Activated CD4-positive, alpha-beta T cell treated with anti-CD3 and anti-CD28 coated beads, Interleukin-2, amount 50 U/mL, for 4 hours (primary cell): ENCODE measurements at regions not wholly inside any gene's neighbourhood (a gene's known extent, or its start where the extent isn't known, plus 50 kb on each side); places are given as distances from the start of the nearest gene placed in this dataset.

Experiments
- DNase-seq, 2 experiments: peaks; one replicate each; pipeline ENCODE4 v3.0.0-alpha.2; 2020

- no peak for DNase-seq
These were observed 265.3 kb upstream of the TGFBR2 start for GRCh38 chr3:30341079-30341478.

- DNase-seq: no peak
These were observed 264.6 kb upstream of the TGFBR2 start for GRCh38 chr3:30341851-30342250.

DNA sequence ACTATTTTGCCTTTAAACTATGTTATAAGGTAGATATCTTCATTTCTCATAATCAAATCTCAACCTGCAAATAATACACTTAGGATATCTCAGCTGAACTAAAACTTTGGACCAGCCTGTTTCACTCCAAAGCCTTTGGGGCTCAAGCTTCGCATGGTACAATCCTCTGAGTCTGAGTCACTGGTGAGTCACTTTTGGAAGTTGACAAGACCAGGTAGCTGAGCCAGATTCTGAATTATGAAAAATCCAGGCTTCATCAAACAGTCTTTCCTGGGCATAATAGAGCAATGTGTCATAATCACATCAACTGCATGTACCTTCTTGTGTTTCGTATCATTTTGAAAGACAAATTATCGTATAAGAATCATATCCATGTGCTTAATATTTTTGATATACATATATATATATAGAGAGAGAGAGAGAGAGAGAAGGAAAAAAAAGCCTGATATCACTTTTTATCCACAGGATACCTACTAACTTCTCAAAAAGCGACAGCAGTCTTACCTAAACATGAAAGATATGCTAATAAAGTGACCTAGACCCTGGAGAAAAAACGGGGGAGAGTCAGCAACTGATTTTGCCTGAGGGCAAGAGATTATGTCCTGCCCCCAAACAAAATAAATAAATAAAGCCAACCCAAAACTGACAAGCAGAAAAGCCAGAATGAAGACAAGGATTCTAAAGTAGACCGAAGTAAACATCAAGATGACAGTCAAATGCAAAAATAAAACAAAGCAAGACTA, 263.9 kb upstream of the TGFBR2 start:
- DNase-seq: no peak

DNA sequence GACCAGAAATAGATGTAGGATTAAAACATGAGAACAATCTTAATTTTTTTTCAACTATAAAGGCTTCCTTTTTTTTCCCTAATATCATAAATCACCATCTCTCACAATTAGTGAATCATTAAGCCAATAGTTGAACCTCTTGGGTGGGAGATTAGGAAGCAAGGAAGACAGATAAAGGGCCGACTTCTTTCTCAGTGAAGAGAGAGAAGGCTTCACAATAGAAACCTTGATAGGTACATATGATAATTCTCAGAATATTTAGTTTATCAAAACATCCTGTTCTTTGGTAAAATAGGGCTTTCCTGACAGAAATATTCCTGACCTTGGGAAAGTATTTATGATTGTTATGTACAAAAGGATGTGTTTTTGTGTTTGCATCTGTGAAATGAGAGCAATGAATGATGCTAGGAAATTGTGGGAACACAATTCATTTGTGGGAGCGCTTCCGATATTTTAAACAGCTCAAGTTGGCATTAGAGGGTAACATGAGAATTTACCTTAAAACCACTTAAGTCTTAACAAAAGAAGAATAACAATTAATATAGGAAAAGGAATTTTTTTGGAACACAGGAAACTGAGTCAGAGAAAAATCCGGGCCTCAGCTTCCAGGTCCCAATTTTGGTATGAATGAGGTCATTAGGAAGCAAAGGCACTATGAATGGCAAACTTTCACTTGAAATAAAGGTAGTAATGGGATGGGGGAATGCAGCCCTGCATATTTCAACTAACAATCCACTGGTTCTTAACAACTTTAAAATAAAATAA, 263.2 kb upstream of the TGFBR2 start:
- DNase-seq: no peak

- no peak for DNase-seq
These were observed 262.5 kb upstream of the TGFBR2 start for GRCh38 chr3:30343861-30344260.

DNA sequence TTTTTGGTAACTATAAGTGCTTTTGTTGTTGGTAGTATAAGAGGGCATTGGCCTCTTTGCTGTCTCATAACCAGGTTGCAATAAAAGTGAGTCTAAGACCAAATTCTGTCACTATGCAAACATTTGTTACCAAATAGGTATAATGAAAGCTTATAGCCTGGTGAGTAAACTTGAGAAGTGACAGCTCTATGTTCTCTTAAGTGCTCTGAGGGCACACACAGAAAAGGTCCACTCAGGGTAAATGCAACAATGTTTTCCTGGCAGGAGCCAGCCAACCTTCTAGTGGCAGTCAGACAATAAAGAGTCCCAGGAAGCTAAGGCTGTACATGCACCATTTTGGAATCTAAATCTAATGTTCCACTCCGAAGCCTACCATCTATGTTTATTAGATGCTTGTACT, 262.1 kb upstream of the TGFBR2 start:
- no peak for DNase-seq

DNA sequence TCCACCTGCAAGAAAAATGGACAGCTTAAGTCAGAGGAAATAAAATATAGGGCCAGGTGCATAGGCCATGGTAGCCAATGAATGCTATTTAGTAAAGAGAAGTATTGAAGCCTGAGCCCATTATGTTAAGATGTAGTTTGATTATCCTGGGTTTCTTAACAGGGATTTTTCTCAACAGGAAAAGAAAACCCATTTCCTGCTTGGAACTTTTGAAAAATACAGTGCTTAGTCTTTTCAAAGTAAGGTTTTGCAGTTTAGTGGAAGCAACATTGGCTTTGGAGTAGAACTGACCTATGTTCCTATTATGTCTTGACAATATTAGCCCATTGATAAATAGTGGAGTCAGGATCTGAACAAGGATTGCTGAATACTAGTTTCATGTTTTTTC, 259.5 kb upstream of the TGFBR2 start:
- DNase-seq: no peak

DNA sequence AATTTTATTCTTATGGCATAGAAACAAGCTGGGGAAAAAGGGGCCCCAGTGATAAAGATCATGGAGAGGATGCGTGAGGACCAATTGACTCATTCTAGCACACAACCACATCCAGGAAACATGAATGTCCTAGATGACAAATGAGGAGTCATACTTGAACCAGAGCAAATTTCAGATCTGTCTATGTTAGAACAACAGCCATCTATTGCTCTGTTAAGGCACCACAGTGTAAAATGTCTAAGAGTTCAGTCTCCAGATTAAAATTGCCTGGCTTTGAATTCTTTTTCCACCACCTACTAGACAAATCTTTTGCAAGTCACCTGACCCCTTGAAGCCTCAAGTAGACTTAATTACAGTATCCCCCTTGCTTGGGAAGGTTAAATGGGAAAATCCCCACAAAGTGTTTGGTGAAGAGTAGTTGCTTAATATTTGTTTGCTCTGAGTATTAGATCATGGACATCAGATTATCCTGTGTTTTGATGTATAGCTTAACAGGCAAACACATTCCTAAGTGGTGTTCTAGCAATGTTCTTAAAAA, 258.7 kb upstream of the TGFBR2 start:
- DNase-seq: peak; percentile 9 to 10

- no peak for DNase-seq
These were observed 256.9 kb upstream of the TGFBR2 start for GRCh38 chr3:30349507-30349906.

DNA sequence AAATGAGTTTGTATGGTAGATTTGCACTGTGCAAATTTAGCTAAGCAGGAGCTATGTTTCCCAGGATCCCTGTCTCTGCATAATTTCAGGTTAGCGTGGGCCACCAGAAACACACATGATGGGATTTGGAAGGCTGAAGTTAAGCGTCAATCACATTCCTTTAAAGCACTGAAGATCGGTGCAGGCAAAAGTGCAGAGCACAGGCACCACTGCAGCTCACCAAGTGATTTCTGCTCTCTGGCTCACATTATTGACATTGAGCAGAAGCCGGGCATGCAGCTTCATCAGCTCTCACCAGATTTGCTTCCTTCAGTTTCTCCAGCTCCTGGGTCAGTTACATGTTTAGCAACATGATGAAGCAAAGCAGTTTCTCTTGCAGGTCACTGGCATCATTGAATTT, 256.4 kb upstream of the TGFBR2 start:
- no peak for DNase-seq

- no peak for DNase-seq
These were observed 255.5 kb upstream of the TGFBR2 start for GRCh38 chr3:30350901-30351300.

DNA sequence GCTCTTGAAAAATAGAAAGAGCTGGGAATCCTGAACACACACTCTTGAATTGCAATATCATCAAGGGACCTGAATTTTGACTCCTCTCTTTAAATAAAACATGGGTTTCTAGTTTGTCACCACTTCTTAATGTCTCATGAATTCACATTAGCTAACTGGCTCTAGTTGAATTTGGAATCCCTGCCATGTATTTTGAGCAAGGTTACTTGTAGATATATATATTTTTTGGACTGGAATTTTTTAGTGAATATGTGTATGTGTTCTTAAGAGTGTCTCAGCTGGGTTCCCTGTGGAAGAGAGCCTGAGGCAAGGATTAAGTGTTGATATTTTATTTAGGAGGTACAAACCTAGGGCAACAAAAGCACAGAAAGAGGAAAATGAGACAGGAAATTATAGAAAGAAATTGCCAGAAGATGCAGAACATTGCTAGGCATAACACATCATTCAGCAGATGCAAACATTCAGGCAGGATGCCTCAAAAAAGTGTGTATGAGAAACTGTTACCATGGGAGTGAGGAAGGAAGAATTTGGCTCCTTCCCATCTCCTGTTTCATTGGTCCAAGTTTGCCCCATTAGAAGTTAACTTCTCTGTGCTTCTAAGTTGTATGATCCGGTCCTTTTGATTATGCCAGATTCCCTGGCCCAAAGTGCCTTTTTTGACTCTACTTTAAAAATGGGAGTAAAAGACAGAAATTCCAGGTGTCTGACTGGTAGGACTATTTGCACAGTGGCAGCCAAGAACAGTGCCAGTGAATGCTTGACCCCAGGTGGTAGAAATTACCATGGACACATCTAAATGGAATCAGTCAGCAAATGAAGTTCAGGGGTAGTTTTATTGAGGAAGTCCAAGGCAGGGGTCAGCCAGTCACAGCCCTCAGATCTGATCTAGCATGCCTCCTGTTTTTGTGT, 253.7 kb upstream of the TGFBR2 start:
- no peak for DNase-seq

- peak; percentile 25 to 29 for DNase-seq
These were observed 252.5 kb upstream of the TGFBR2 start for GRCh38 chr3:30353711-30354467.

DNA sequence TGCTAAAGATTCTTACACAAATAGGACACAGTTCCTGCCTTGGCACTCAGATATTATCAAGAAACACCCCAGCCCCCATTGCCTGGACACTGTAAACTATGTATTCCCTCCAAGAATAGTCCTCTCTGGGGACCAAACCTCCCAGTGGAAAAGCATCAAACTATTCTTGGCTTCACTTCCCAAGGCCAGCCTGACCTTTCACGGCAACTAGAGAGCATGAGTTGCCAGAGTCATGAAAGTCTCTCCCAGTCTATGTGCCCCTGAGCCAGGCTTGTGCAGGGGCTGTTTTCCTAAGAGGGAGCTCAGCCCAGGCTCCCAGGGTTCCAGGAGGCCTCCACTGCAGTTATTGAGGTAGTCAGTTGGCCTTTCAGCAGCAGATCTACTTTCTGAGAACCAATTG, 251.9 kb upstream of the TGFBR2 start:
- no peak for DNase-seq

DNA sequence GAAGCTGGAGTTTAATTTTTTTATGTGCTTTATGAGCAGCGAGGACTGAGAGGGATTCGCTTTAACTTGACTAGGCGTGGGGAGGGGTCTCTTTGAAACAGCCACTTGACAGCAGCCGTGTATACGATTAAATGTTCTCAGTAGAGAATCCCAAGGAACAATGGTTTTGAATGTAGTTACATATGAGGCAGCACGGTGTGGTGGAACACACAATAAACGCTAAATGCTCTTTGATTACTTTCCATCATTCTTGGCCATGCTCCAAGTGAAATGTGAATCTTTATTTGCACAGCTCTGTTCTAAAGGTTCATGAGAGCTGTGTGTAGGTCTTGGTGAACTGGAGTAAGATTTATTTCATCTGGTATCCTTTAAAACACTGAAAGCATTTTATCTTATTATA, 251.4 kb upstream of the TGFBR2 start:
- DNase-seq: no peak

- DNase-seq: no peak
These were observed 250.8 kb upstream of the TGFBR2 start for GRCh38 chr3:30355622-30356021.

DNA sequence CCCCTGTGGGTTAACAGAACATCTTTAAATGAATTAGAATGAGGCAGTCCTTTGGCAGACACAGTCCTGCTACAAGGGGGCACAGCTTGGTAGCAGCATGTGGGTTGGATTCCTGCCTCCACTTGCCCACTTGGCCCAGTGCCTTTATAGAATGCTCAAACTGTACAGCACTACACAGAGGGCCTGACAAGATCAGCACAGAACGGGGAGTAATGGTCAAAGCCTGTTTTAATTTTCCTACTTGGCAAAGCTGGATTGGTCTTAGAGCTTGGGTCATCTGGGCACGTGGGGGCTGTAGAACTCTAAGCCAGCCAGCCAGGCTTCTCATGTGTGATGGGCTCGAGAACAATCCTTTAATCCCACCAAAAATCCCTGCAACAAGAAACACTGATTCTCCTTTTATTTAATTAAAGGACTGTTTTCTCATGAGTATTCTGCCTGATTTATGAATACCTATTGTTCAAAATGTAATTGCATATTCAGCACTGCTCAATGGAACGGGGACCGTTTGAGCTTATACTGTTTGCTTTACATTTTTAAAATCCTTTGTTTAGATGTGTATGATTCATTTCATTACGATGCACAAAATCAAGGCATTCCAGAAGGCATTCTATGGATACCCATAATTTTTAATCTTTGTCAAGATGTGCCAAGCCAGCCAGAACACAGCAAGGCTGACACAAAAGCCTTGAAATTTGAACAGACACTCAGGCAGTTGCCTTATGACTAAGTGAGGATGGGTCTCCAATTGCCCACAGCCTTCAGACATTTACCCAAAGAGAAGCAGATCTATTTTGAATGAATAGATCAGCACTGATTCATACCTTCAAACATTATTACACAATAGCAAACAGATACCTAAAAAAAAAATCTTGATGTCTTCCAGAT, 249.3 kb upstream of the TGFBR2 start:
- DNase-seq: no peak

DNA sequence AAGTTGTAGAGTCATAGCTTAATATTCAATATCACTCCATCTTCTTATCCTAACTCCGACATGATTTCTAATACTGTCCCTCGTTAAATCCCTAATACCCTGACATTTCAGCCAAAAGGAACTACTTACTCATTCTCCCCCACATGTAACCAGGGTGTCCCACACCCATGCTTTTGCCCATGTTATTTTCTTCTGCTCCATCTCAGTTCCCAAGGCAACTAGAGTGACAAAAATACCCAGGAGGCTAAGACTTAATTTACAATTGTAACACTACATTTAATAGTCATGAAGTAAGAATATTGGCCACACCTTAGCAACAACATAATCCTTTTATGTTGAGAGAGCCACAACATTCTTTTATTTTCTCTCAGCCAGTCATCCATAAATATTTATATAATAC, 248.5 kb upstream of the TGFBR2 start:
- no peak for DNase-seq

- DNase-seq: no peak
These were observed 247.5 kb upstream of the TGFBR2 start for GRCh38 chr3:30358871-30359270.

DNA sequence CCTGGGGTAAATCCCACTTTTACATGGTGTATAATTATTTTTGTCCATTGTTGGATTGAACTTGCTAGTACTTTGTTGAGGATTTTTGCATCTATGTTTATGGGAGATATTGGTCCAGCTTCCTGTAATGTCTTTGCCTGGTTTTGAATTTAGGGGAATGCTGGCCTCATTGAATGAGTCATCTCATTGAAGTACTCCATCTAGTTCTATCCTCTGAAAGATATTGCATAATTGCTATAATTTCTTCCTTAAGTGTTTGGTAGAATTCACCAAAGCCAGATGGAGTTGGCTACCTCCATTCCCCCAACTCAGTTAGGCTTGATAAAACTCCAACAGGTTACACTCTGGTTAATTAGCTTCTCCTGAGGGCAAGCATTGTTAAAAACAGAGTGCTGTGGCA, 237.4 kb upstream of the TGFBR2 start:
- no peak for DNase-seq

GRCh38 chr3:30370681-30371271, 235.6 kb upstream of the TGFBR2 start:
- DNase-seq: no peak
